Transverse colon (tissue), 4 donors: ENCODE measurements at regions not wholly inside any gene's neighbourhood (a gene's known extent, or its start where the extent isn't known, plus 50 kb on each side); places are given as distances from the start of the nearest gene placed in this dataset.

Experiments used
- DNase-seq: peaks from one replicate; pipeline ENCODE4 v3.0.0-alpha.2; 2019
- H3K27ac ChIP-seq, 4 donors: fragments of 200-600 bp; sonication (generic); 2 replicates each; pipeline ENCODE4 v1.5.1; 2016 to 2018; ENCODE audit warnings: inconsistent platforms in 4 of 4
- H3K27me3 ChIP-seq: fragments of 200-600 bp; sonication (generic); 2 replicates; pipeline ENCODE4 v1.5.1; 2017; ENCODE audit warnings: inconsistent platforms
- H3K36me3 ChIP-seq, 4 donors: fragments of 200-600 bp; sonication (generic); 2 replicates each; pipeline ENCODE4 v1.5.1; 2017 to 2019; ENCODE audit warnings: inconsistent platforms in 4 of 4
- H3K4me1 ChIP-seq, 4 donors: fragments of 200-600 bp; sonication (generic); 2 replicates each; pipeline ENCODE4 v1.5.1; 2017 to 2020; ENCODE audit warnings: inconsistent platforms in 4 of 4
- H3K4me3 ChIP-seq, 4 donors: fragments of 200-600 bp; sonication (generic); 1 replicate in 1 of 4; 2 replicates in 3 of 4; pipeline versions ENCODE4 v1.5.1 to v1.6.1; 2017 to 2019; ENCODE audit warnings: inconsistent platforms in 4 of 4
- H3K9me3 ChIP-seq, 2 donors: fragments of 200-600 bp; sonication (generic); 2 replicates each; pipeline ENCODE4 v1.5.1; 2017 to 2019; ENCODE audit warnings: inconsistent platforms in 2 of 2
- CTCF ChIP-seq, 5 experiments: fragments of 200-600 bp in 3 of 5; fragments of 450-650 bp in 2 of 5; sonication (generic) in 3 of 5; IDR thresholded peaks; 1 replicate in 2 of 5; 2 replicates in 3 of 5; pipeline ENCODE4 v1.5.1; 2016 to 2017; ENCODE audit warnings: antibody characterized with exemption in 5 of 5, inconsistent platforms in 3 of 5, mild to moderate bottlenecking in 2 of 5, moderate library complexity in 1 of 5
- EP300 ChIP-seq: sonication (generic); formaldehyde crosslinking; IDR thresholded peaks from one replicate; pipeline ENCODE4 v1.6.1; 2017; ENCODE audit warnings: antibody characterized with exemption, low read depth
- POLR2A ChIP-seq: fragments of 450-650 bp; IDR thresholded peaks from one replicate; pipeline ENCODE4 v1.6.1; 2016; ENCODE audit warnings: antibody characterized with exemption, mild to moderate bottlenecking, moderate library complexity
- POLR2AphosphoS5 ChIP-seq, 3 donors: sonication (generic); formaldehyde crosslinking; IDR thresholded peaks; one replicate each; pipeline ENCODE4 v1.6.1; 2016; ENCODE audit warnings: antibody characterized with exemption in 3 of 3
- WGBS, 2 donors: methylation state at CpG; one replicate each; pipeline ENCODE4 v1.1.5; 2018; ENCODE audit warnings: low coverage in 1 of 2; 5-methylcytosine and 5-hydroxymethylcytosine counted together
- in situ Hi-C, 4 donors: fragments of 200-750 bp; cut with MboI; loops; one replicate each; pipeline versions ENCODE4 v1.15.0 to v1.15.1; 2017; ENCODE audit warnings: low sequenced_read_pairs in 3 of 4, low pct_ligation_motif_present in 1 of 4, low pct_unique_long_range_greater_than_20kb in 1 of 4
- intact Hi-C: fragments of 100-400 bp; cut with DNase I; formaldehyde crosslinking; loops from one replicate; pipeline ENCODE4 v1.15.1; 2023; ENCODE audit warnings: low total_unique reads

- DNase-seq = no peak
- intact Hi-C loops (no loop called here), in situ Hi-C loops (loop anchor here in 2 of 4 donors (25.0 kb wide), 2 partner anchors 183 to 633 kb away; partner anchors contain the start of genes DOCK4 (in 1 of the 2) and ZNF277 (in 1 of the 2))
- Histone ChIP-seq H3K27me3 (no peaks in the 10 kb centered on the region), H3K9me3 (no peaks in the 10 kb centered on the region), H3K36me3 (no peaks in the 10 kb centered on the region), H3K4me1 (peaks cover 0 to 7% (median 6%) of the 10 kb centered on the region in 4 donors), H3K27ac (no peak overlapping the region), H3K4me3 (no peak overlapping the region)
- TF ChIP-seq CTCF (IDR thresholded peaks at IDR 0.05) = no peak
- TF ChIP-seq EP300 = no peak
- no peak for TF ChIP-seq POLR2AphosphoS5 (IDR thresholded peaks at IDR 0.05)
- TF ChIP-seq POLR2A = no peak
- 80 to 83% methylated on average over 1 to 2 of the region's 2 CpGs for WGBS, 2 donors
Observed at GRCh38 chr7:112395411-112395810, 54.8 kb upstream of the IFRD1 start.

GRCh38 chr7:112395893-112396292, 54.4 kb upstream of the IFRD1 start:
- H3K4me3 ChIP-seq = no peak overlapping the region
- in situ Hi-C loops = loop anchor here in 2 of 4 donors (25.0 kb wide), 2 partner anchors 184 to 634 kb away; partner anchors contain the start of genes DOCK4 (in 1 of the 2) and ZNF277 (in 1 of the 2)
- peaks cover 0 to 7% (median 6%) of the 10 kb centered on the region in 4 donors for H3K4me1 ChIP-seq
- WGBS, 2 donors = 86 to 94% methylated on average over 4 of the region's 4 CpGs
- TF ChIP-seq CTCF (IDR thresholded peaks at IDR 0.05) (no peak), POLR2AphosphoS5 (IDR thresholded peaks at IDR 0.05) (no peak), POLR2A (no peak), EP300 (no peak)
- no peaks in the 10 kb centered on the region for H3K9me3 ChIP-seq
- H3K27ac ChIP-seq = no peak overlapping the region
- H3K27me3 ChIP-seq = no peaks in the 10 kb centered on the region
- no peaks in the 10 kb centered on the region for H3K36me3 ChIP-seq
- DNase-seq = no peak
- intact Hi-C loops = no loop called here

GRCh38 chr7:112398534-112398933, 51.7 kb upstream of the IFRD1 start:
- no peak for DNase-seq
- intact Hi-C loops (no loop called here), in situ Hi-C loops (loop anchor here in 2 of 4 donors (25.0 kb wide), 2 partner anchors 186 to 636 kb away; partner anchors contain the start of genes DOCK4 (in 1 of the 2) and ZNF277 (in 1 of the 2))
- no peak for TF ChIP-seq CTCF (IDR thresholded peaks at IDR 0.05)
- no peak for TF ChIP-seq POLR2AphosphoS5 (IDR thresholded peaks at IDR 0.05)
- TF ChIP-seq EP300 = no peak
- no peak for TF ChIP-seq POLR2A
- 40 to 83% methylated on average over 1 to 4 of the region's 4 CpGs for WGBS, 2 donors
- Histone ChIP-seq H3K27me3 (no peaks in the 10 kb centered on the region), H3K27ac (no peak overlapping the region), H3K4me3 (no peak overlapping the region), H3K4me1 (no peaks in the 10 kb centered on the region), H3K36me3 (no peaks in the 10 kb centered on the region), H3K9me3 (no peaks in the 10 kb centered on the region)

GRCh38 chr7:112399501-112399900, 50.8 kb upstream of the IFRD1 start:
- intact Hi-C loops = no loop called here
- in situ Hi-C loops = loop anchor here in 2 of 4 donors (25.0 kb wide), 2 partner anchors 187 to 637 kb away; partner anchors contain the start of genes DOCK4 (in 1 of the 2) and ZNF277 (in 1 of the 2)
- WGBS, 2 donors = 88% methylated on average over 1 of the region's 1 CpG; no CpG with 5 or more reads in 1 of the 2 donors

More at GRCh38 chr7:112399501-112399900, 50.8 kb upstream of the IFRD1 start:
- H3K4me3 ChIP-seq = no peak overlapping the region
- no peak for DNase-seq
- H3K4me1 ChIP-seq = no peaks in the 10 kb centered on the region
- H3K36me3 ChIP-seq = no peaks in the 10 kb centered on the region
- H3K9me3 ChIP-seq = no peaks in the 10 kb centered on the region
- H3K27me3 ChIP-seq = no peaks in the 10 kb centered on the region
- TF ChIP-seq EP300 (no peak), CTCF (IDR thresholded peaks at IDR 0.05) (no peak), POLR2A (no peak), POLR2AphosphoS5 (IDR thresholded peaks at IDR 0.05) (no peak)
- H3K27ac ChIP-seq = no peak overlapping the region
